ENCODE measurements at regions not wholly inside any gene's neighbourhood (a gene's known extent, or its start where the extent isn't known, plus 50 kb on each side); places are given as distances from the start of the nearest gene placed in this dataset.

DNA sequence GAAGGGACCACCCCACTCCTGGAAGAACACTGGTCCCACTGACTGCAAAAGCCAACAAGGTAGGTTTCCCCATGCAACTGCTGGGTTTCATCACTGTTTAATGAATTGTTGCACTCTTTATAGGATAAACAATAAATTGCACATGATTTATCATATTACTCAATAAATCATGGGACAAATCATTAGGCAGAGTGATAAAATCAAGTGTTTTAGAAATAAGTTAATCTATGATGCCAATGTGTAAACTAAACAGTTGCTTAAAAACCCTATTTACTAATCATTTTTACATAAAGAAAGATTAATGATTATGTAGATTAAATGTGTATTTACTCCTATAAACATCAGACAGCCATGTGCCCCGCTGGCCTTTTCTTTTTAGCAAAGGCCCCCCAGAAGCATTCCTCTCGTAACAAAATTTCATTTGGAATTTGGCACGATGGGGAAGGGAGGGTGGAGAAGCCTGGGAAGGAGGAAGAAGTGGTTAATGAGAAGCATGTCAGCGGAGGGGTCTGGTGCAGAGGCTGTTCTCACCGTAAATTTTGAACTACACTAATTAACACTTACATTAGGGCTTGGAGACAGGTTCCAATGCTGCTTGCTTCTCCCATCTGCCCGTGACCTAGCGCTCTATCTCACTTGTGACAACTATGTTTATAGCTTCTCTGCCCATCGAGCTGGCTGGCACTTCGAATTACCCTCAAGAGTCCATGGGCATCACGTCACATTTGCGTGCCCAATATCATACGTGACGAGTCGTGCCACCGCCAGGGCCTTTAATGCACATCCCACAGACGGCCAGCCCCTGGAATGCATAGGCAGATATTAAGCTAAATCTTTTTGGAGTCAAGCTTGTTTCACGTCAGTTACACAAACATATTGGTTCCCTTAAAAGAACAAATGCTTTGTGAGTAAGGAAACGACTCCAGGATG lies 357.7 kb upstream of the TSHZ3 start:
- no peak overlapping the region for H3K4me3 ChIP-seq (ENCODE audit: low read depth, low read length)
- TF ChIP-seq, protein P1, sequence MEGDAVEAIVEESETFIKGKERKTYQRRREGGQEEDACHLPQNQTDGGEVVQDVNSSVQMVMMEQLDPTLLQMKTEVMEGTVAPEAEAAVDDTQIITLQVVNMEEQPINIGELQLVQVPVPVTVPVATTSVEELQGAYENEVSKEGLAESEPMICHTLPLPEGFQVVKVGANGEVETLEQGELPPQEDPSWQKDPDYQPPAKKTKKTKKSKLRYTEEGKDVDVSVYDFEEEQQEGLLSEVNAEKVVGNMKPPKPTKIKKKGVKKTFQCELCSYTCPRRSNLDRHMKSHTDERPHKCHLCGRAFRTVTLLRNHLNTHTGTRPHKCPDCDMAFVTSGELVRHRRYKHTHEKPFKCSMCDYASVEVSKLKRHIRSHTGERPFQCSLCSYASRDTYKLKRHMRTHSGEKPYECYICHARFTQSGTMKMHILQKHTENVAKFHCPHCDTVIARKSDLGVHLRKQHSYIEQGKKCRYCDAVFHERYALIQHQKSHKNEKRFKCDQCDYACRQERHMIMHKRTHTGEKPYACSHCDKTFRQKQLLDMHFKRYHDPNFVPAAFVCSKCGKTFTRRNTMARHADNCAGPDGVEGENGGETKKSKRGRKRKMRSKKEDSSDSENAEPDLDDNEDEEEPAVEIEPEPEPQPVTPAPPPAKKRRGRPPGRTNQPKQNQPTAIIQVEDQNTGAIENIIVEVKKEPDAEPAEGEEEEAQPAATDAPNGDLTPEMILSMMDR (IDR thresholded peaks at IDR 0.05; ENCODE audit: low read depth, low read length) = no peak

DNA sequence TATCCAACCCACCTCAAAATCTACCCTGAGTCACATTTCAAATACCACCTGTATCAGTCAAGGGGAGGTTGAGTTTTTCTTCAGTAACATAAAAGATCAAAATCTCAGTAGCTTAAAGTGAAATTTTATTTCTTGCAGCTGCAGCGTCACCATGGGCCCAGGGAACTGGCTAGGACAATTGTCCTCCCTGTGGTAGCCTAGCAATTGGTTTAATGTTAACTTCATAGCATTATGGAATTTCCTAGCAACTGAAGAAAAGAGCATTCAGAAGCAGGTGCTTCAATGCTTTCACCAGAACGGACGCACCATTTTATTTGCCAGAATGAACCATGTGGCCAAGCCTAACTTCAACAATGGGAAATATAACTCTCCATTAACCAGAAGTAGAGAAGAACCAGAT lies 359.3 kb upstream of the TSHZ3 start:
- TF ChIP-seq, protein P1 (IDR thresholded peaks at IDR 0.05; ENCODE audit: low read depth, low read length) = no peak
- H3K4me3 ChIP-seq (ENCODE audit: low read depth, low read length) = no peak overlapping the region

DNA sequence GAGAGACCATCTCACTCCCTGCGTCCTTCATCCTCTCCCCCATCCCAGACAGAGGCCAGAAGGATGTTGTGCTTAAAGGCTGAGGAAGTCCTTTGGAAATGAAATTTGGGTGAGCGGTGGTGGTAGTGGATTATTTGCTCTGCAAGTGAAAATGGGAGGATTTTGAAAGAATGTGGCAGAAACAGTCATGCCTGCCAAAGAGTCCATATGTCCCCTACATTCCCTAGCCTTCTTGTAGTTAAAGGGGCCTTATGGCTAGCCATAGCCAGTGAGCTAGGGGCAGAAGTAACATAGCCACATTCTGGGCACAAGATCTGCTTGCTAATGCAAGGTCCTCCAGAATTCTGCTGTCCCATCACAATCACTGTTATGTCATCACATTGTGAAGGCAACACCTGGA lies 360.2 kb upstream of the TSHZ3 start:
- TF ChIP-seq, protein P1 (IDR thresholded peaks at IDR 0.05; ENCODE audit: low read depth, low read length) = no peak
- H3K4me3 ChIP-seq (ENCODE audit: low read depth, low read length) = no peak overlapping the region

DNA sequence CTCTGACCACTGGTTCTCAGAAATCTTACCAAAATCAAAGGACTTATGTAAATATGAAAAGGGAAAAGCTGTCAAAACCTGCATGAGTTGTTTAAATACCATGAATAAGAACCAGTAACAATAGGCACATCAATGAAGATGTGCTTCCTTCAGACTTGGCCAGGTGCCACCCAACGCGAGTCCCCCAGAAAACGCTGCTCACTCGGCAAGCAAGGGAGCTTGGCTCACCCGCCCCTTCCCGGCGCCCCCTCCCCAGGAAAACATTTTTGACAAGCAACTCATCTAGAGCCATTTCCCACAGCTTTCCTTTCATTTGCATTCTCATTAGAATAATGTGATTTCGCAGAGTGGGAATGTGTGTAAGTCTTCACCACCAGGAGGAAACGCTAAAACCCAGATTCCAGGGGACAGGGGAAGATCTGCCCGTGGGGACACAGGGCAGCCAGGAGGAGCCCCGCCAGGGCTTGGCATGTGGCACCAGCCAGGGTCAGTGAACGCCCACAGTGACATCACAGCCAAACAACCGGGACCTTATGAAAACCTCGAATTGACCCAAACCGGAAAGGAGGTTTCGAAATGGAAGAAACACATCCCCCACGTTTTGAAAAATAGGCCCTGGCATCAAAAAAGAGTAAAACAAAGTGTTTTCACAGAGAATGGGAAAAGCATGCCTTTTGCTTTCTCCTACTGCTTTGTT lies 366.2 kb upstream of the TSHZ3 start:
- TF ChIP-seq, protein P1 (IDR thresholded peaks at IDR 0.05; ENCODE audit: low read depth, low read length) = no peak

DNA sequence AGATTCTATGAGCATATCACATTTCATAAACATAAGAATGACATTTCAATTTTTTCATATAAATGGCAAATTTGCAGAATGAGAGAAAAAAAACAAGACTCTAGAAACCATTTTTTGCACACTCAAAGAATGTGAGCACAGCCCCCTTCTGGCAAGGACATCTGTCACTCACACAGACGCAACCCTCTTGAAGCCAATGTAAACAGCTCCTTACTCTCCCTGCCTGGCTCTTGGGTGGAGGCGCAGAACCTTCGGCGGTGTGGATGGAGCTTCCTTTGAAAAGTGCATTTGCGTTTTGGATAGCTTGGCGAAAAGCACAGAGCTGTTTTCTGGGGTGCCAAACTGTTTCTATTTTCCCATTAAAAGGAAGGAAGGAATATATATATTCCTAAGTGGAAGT lies 367.6 kb upstream of the TSHZ3 start:
- H3K4me3 ChIP-seq (ENCODE audit: low read depth, low read length) = no peak overlapping the region
- TF ChIP-seq, protein P1 (IDR thresholded peaks at IDR 0.05; ENCODE audit: low read depth, low read length) = no peak

More for the DNA sequence above, 366.2 kb upstream of the TSHZ3 start:
- H3K4me3 ChIP-seq (ENCODE audit: low read depth, low read length) = no peak overlapping the region

DNA sequence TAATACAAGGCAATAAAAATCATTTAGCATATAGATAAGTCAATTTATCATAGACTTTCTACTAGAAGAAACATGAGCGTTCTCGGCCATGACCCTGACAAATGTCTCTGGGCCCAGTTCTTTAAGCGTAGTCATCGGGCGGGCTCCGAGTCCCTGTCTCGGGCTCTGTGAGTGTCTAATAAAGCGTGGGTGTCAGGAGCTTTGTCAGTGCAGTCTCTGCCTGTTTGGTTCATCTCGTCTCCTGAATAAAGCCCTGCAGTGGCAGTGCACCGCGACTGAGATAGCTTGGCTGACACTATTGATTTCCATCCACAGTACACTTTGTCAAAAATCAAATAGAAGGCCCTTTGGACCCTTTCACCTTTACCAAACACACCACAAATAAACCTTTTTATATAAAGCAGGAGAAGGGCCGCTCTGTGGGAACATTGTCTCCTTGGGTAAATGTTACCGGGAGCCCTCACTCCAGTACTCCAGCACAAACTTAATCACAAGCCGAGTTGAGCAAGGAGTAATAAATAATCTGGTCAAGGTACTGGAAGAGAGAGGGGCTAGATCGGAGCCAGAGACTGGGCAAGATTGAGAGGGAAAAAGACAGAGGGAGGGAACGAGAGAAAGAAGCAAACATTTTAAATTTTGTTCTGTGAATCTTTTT lies 368.2 kb upstream of the TSHZ3 start:
- no peak overlapping the region for H3K4me3 ChIP-seq (ENCODE audit: low read depth, low read length)
- TF ChIP-seq, protein P1 (IDR thresholded peaks at IDR 0.05; ENCODE audit: low read depth, low read length) = no peak

Measured in WI38 (cell line).